ENCODE measurements at regions not wholly inside any gene's neighbourhood (a gene's known extent, or its start where the extent isn't known, plus 50 kb on each side); places are given as distances from the start of the nearest gene placed in this dataset.
"Not testable (repeated sequence)": the region's sequence is repeated elsewhere in the genome, so short reads cannot be mapped to it uniquely, and the experiment has no call there.

GRCh38 chr5:42877431-42877830, 65.7 kb upstream of the SELENOP start:
- DNase-seq (ENCODE audit: low spot score in 2 of 2) (no peak), ATAC-seq (ENCODE audit: low read depth) (no peak)
- Mint-ChIP-seq H3K4me3 (no peak overlapping the region), H3K9me3 (no peaks in the 10 kb centered on the region), H3K36me3 (no peaks in the 10 kb centered on the region), H3K4me1 (peaks cover 4% of the 10 kb centered on the region), H3K27ac (no peak overlapping the region), H3K27me3 (peaks cover 7% of the 10 kb centered on the region)

- Mint-ChIP-seq H3K4me1 (peaks cover 4% of the 10 kb centered on the region), H3K27ac (no peak overlapping the region)
Observed at GRCh38 chr5:42876375-42876844, 64.7 kb upstream of the SELENOP start.

GRCh38 chr5:42875785-42876374, 64.2 kb upstream of the SELENOP start:
- peaks cover 7% of the 10 kb centered on the region for H3K27me3 Mint-ChIP-seq
- no peak overlapping the region for H3K4me3 Mint-ChIP-seq
- H3K27ac Mint-ChIP-seq: no peak overlapping the region
- ATAC-seq (ENCODE audit: low read depth) (no peak), DNase-seq (ENCODE audit: low spot score in 2 of 2) (no peak)
- no peaks in the 10 kb centered on the region for H3K9me3 Mint-ChIP-seq
- H3K36me3 Mint-ChIP-seq: no peaks in the 10 kb centered on the region
- peaks cover 4% of the 10 kb centered on the region for H3K4me1 Mint-ChIP-seq

More at GRCh38 chr5:42876375-42876844, 64.7 kb upstream of the SELENOP start:
- no peak overlapping the region for H3K4me3 Mint-ChIP-seq
- ATAC-seq (ENCODE audit: low read depth) (no peak), DNase-seq (ENCODE audit: low spot score in 2 of 2) (no peak)
- H3K27me3 Mint-ChIP-seq: peaks cover 7% of the 10 kb centered on the region
- no peaks in the 10 kb centered on the region for H3K9me3 Mint-ChIP-seq
- no peaks in the 10 kb centered on the region for H3K36me3 Mint-ChIP-seq

GRCh38 chr5:42875211-42875610, 63.5 kb upstream of the SELENOP start:
- no peak for DNase-seq (ENCODE audit: low spot score in 2 of 2)
- no peak for ATAC-seq (ENCODE audit: low read depth)
- Mint-ChIP-seq H3K36me3 (no peaks in the 10 kb centered on the region), H3K9me3 (no peaks in the 10 kb centered on the region), H3K27me3 (peaks cover 9% of the 10 kb centered on the region), H3K4me3 (no peak overlapping the region), H3K4me1 (peaks cover 4% of the 10 kb centered on the region), H3K27ac (no peak overlapping the region)

- Mint-ChIP-seq H3K27me3 (peaks cover 9% of the 10 kb centered on the region), H3K4me1 (peaks cover 4% of the 10 kb centered on the region), H3K4me3 (no peak overlapping the region), H3K9me3 (no peaks in the 10 kb centered on the region), H3K27ac (no peak overlapping the region), H3K36me3 (no peaks in the 10 kb centered on the region)
- ATAC-seq (ENCODE audit: low read depth): no peak
- DNase-seq (ENCODE audit: low spot score in 2 of 2): no peak
Observed at GRCh38 chr5:42874621-42875198, 63.0 kb upstream of the SELENOP start.

GRCh38 chr5:42872865-42873264, 61.2 kb upstream of the SELENOP start:
- Mint-ChIP-seq H3K4me3 (no peak overlapping the region), H3K9me3 (peaks cover 2% of the 10 kb centered on the region), H3K36me3 (peaks cover 1% of the 10 kb centered on the region), H3K27me3 (peaks cover 9% of the 10 kb centered on the region), H3K27ac (no peak overlapping the region), H3K4me1 (peaks cover 4% of the 10 kb centered on the region)
- no peak for ATAC-seq (ENCODE audit: low read depth)
- no peak for DNase-seq (ENCODE audit: low spot score in 2 of 2)

GRCh38 chr5:42870882-42871418, 59.3 kb upstream of the SELENOP start:
- DNase-seq (ENCODE audit: low spot score in 2 of 2) (no peak), ATAC-seq (ENCODE audit: low read depth) (no peak)
- Mint-ChIP-seq H3K27ac (no peak overlapping the region), H3K9me3 (peaks cover 4% of the 10 kb centered on the region), H3K27me3 (peaks cover 11% of the 10 kb centered on the region), H3K36me3 (peaks cover 1% of the 10 kb centered on the region), H3K4me1 (peaks cover 4% of the 10 kb centered on the region), H3K4me3 (no peak overlapping the region)

- not testable (repeated sequence) for DNase-seq (ENCODE audit: low spot score in 2 of 2); H3K4me3 Mint-ChIP-seq; ATAC-seq (ENCODE audit: low read depth); H3K4me1 Mint-ChIP-seq; H3K27ac Mint-ChIP-seq; H3K36me3 Mint-ChIP-seq
- peaks cover 12% of the 10 kb centered on the region for H3K9me3 Mint-ChIP-seq
- H3K27me3 Mint-ChIP-seq: peaks cover 18% of the 10 kb centered on the region
Observed at GRCh38 chr5:42868417-42868816, 56.7 kb upstream of the SELENOP start.

- not testable (repeated sequence) for ATAC-seq (ENCODE audit: low read depth); DNase-seq (ENCODE audit: low spot score in 2 of 2); H3K4me1 Mint-ChIP-seq; H3K36me3 Mint-ChIP-seq; H3K4me3 Mint-ChIP-seq; H3K27ac Mint-ChIP-seq
- H3K9me3 Mint-ChIP-seq: peaks cover 14% of the 10 kb centered on the region
- H3K27me3 Mint-ChIP-seq: peaks cover 23% of the 10 kb centered on the region
Observed at GRCh38 chr5:42864749-42865148, 53.1 kb upstream of the SELENOP start.

Data from memory B cell (primary cell).